ENCODE measurements at regions not wholly inside any gene's neighbourhood (a gene's known extent, or its start where the extent isn't known, plus 50 kb on each side); places are given as distances from the start of the nearest gene placed in this dataset.

- no peak for DNase-seq (ENCODE audit: low spot score)
- TF ChIP-seq CTCF (IDR thresholded peaks at IDR 0.05; ENCODE audit: borderline replicate concordance, control extremely low read depth, extremely low read depth, insufficient read depth, missing control alignments): no peak
- in situ Hi-C loops (cut with MboI; ENCODE audit: low sequenced_read_pairs, unreplicated experiment): no loop called here
These were observed 530.5 kb downstream of the ACTR3B start for GRCh38 chr7:153290066-153290465.

GRCh38 chr7:153297141-153297540, 537.6 kb downstream of the ACTR3B start:
- no peak for DNase-seq (ENCODE audit: low spot score)

GRCh38 chr7:153301936-153302335, 542.4 kb downstream of the ACTR3B start:
- no peak for DNase-seq (ENCODE audit: low spot score)
- in situ Hi-C loops (cut with MboI; ENCODE audit: low sequenced_read_pairs, unreplicated experiment): no loop called here
- TF ChIP-seq CTCF (IDR thresholded peaks at IDR 0.05; ENCODE audit: borderline replicate concordance, control extremely low read depth, extremely low read depth, insufficient read depth, missing control alignments): no peak

More at GRCh38 chr7:153297141-153297540, 537.6 kb downstream of the ACTR3B start:
- in situ Hi-C loops (cut with MboI; ENCODE audit: low sequenced_read_pairs, unreplicated experiment): no loop called here
- TF ChIP-seq CTCF (IDR thresholded peaks at IDR 0.05; ENCODE audit: borderline replicate concordance, control extremely low read depth, extremely low read depth, insufficient read depth, missing control alignments): no peak

GRCh38 chr7:153320005-153320404, 560.5 kb downstream of the ACTR3B start:
- in situ Hi-C loops (cut with MboI; ENCODE audit: low sequenced_read_pairs, unreplicated experiment): no loop called here
- no peak for TF ChIP-seq CTCF (IDR thresholded peaks at IDR 0.05; ENCODE audit: borderline replicate concordance, control extremely low read depth, extremely low read depth, insufficient read depth, missing control alignments)
- no peak for DNase-seq (ENCODE audit: low spot score)

GRCh38 chr7:153320681-153321080, 561.1 kb downstream of the ACTR3B start:
- no peak for DNase-seq (ENCODE audit: low spot score)
- TF ChIP-seq CTCF (IDR thresholded peaks at IDR 0.05; ENCODE audit: borderline replicate concordance, control extremely low read depth, extremely low read depth, insufficient read depth, missing control alignments): no peak
- in situ Hi-C loops (cut with MboI; ENCODE audit: low sequenced_read_pairs, unreplicated experiment): no loop called here

GRCh38 chr7:153322991-153323390, 563.4 kb downstream of the ACTR3B start:
- TF ChIP-seq CTCF (IDR thresholded peaks at IDR 0.05; ENCODE audit: borderline replicate concordance, control extremely low read depth, extremely low read depth, insufficient read depth, missing control alignments): no peak
- in situ Hi-C loops (cut with MboI; ENCODE audit: low sequenced_read_pairs, unreplicated experiment): no loop called here
- no peak for DNase-seq (ENCODE audit: low spot score)

- DNase-seq (ENCODE audit: low spot score): no peak
- in situ Hi-C loops (cut with MboI; ENCODE audit: low sequenced_read_pairs, unreplicated experiment): no loop called here
- TF ChIP-seq CTCF (IDR thresholded peaks at IDR 0.05; ENCODE audit: borderline replicate concordance, control extremely low read depth, extremely low read depth, insufficient read depth, missing control alignments): no peak
These were observed 564.5 kb downstream of the ACTR3B start for GRCh38 chr7:153324094-153324493.
